LNCaP clone FGC (cell line): ENCODE measurements at regions not wholly inside any gene's neighbourhood (a gene's known extent, or its start where the extent isn't known, plus 50 kb on each side); places are given as distances from the start of the nearest gene placed in this dataset.

Experiments used
- DNase-seq: peaks from one replicate; pipeline ENCODE4 v3.0.0-alpha.2; 2011; ENCODE audit warnings: low read depth
- H3K4me3 ChIP-seq: 2 replicates; pipeline ENCODE4 v1.5.1; 2011; ENCODE audit warnings: mild to moderate bottlenecking, low read depth, low read length, control low read depth
- CTCF ChIP-seq: IDR thresholded peaks from 2 replicates; pipeline ENCODE4 v1.5.1; 2012; ENCODE audit warnings: mild to moderate bottlenecking; ENCODE audit not compliant: control insufficient read depth, insufficient read depth; ENCODE audit errors: extremely low read depth

- no peak for TF ChIP-seq CTCF
- no peak for DNase-seq
- no peak overlapping the region for H3K4me3 ChIP-seq
Measured at GRCh38 chr5:8340261-8340660, 471.3 kb downstream of the MTRR start.

GRCh38 chr5:8340739-8341344 lies 471.9 kb downstream of the MTRR start:
- H3K4me3 ChIP-seq: no peak overlapping the region
- no peak for DNase-seq
- TF ChIP-seq CTCF: peak; percentile 81

- no peak overlapping the region for H3K4me3 ChIP-seq
- no peak for TF ChIP-seq CTCF
- no peak for DNase-seq
Measured at GRCh38 chr5:8341406-8341805, 472.5 kb downstream of the MTRR start.

- DNase-seq: no peak
- no peak overlapping the region for H3K4me3 ChIP-seq
- TF ChIP-seq CTCF: no peak
Measured at GRCh38 chr5:8347984-8348383, 479.0 kb downstream of the MTRR start.

GRCh38 chr5:8349855-8350254 lies 480.9 kb downstream of the MTRR start:
- no peak for DNase-seq
- TF ChIP-seq CTCF: no peak
- no peak overlapping the region for H3K4me3 ChIP-seq

- no peak overlapping the region for H3K4me3 ChIP-seq
- no peak for TF ChIP-seq CTCF
- no peak for DNase-seq
Measured at GRCh38 chr5:8350644-8351339, 481.8 kb downstream of the MTRR start.

- no peak for TF ChIP-seq CTCF
- no peak overlapping the region for H3K4me3 ChIP-seq
- no peak for DNase-seq
Measured at GRCh38 chr5:8355981-8356380, 487.0 kb downstream of the MTRR start.
